Prostate gland (tissue), 2 donors: ENCODE measurements at regions not wholly inside any gene's neighbourhood (a gene's known extent, or its start where the extent isn't known, plus 50 kb on each side); places are given as distances from the start of the nearest gene placed in this dataset.

ENCODE experiments used
- CTCF ChIP-seq, 4 experiments: fragments of 200-600 bp in 2 of 4; fragments of 450-650 bp in 2 of 4; sonication (generic) in 2 of 4; IDR thresholded peaks; 1 replicate in 3 of 4; 2 replicates in 1 of 4; pipeline ENCODE4 v1.5.1; 2016 to 2019; ENCODE audit warnings: antibody characterized with exemption in 4 of 4, mild to moderate bottlenecking in 2 of 4, moderate library complexity in 2 of 4
- POLR2A ChIP-seq: fragments of 450-650 bp; IDR thresholded peaks from one replicate; pipeline ENCODE4 v1.6.1; 2016; ENCODE audit warnings: antibody characterized with exemption, mild to moderate bottlenecking
- POLR2AphosphoS5 ChIP-seq: sonication (generic); formaldehyde crosslinking; IDR thresholded peaks from one replicate; pipeline ENCODE4 v1.6.1; 2017; ENCODE audit warnings: antibody characterized with exemption

- TF ChIP-seq CTCF (IDR thresholded peaks at IDR 0.05) (no peak), POLR2A (no peak), POLR2AphosphoS5 (no peak)
Measured at GRCh38 chr2:42962508-42962953, 170.1 kb upstream of the HAAO start.
